HG03025 (cell line): ENCODE measurements at regions not wholly inside any gene's neighbourhood (a gene's known extent, or its start where the extent isn't known, plus 50 kb on each side); places are given as distances from the start of the nearest gene placed in this dataset.
"Not testable (repeated sequence)": the region's sequence is repeated elsewhere in the genome, so short reads cannot be mapped to it uniquely, and the experiment has no call there.

Source experiments
- ATAC-seq: cut with Tn5 transposase; IDR thresholded peaks from one replicate; pipeline ENCODE4 v1.9.1; 2021; ENCODE audit warnings: mild to moderate bottlenecking, moderate library complexity; ENCODE audit not compliant: unreplicated experiment, low FRiP score

DNA sequence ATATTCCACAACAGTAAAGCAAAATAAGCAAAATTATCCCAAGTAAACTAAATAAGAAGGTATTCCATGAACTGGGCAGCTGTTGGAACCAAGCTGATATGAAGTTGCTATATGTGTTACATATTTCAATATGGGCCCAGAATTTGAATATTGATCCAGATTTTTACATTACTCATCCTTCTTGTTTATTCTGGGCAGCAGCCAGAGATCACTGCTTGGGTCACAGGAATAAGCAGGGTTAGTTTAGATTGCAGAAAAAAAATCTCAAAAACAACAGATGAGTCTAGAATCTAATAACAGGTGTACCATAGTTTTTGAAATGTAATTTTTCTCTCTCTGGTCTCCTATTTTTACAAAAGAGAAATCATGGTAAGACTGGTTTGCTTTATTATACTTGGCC lies 171.5 kb upstream of the NAMPT start:
- no peak for ATAC-seq

DNA sequence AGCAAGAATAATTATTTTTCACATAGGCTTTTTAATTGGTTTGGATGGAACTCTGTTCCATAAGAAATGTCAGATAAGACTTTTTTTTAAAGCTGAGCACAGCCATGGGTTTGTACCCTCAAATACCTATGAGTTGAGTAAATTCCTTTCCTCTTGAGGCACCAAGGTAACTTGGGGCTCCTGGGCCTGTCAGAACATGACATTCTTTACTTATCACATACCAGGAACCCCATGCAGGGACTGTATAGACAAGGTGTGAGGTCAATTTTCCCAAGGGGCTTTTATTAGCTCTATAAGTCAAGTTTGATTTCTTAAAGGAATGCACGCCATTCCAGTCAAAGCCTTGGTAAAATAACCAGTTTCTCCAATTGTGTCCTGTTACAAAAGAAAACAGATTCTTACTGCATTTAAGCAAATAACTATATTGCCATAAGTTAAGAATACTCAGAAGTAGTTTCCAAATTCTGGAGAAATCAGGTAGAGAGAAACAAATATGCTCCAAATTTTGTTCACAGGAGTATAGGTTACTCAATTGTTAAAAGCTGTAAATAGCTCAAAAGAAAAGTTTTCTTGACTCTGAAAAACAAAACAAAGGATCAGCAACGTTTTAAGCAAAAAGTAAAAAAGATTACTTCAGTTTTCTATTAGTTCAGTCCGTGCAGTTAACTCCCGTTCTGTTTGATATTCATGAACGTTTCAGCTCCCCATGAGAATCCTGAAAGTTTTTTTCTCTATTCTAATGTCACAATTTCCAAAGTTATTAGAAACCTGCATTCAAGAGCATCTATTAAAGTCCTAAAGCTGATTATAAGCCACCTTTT lies 167.5 kb upstream of the NAMPT start:
- no peak for ATAC-seq

DNA sequence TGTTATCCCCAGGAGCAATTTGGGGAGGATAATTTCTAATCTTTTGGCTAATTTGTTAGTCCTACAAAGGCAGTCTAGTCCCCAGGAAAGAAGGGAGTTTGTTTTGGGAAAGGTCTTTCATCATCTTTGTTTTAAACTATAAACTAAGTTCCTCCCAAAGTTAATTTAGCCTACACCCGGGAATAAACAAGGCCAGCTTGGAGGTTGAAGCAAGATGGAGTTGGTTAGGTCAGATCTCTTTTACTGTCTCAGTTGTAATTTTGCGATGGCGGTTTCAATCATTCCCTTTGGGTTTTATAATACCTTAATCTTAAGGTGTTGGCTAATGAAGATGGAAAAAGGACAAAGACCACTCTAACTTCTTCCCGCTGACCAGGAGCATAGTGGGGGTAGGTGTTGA lies 166.4 kb upstream of the NAMPT start:
- no peak for ATAC-seq

DNA sequence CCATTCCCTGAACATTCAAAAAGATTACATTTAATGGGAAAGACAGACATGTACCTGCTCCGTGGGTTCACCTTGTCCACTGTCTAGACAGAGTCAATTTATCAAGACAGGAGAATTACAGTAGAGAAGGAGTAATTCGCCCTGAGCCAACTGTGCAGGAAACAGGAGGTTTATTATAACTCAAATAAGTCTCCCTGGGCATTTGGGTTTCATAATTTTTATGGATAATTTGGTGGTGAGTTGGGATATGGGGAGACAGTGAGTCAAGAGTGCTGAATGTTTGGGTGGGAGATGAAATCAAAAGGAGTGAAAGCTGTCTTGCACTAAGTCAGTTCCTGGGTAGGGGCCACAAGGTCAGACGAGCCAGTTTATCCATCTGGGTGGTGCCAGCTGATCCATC lies 165.9 kb upstream of the NAMPT start:
- no peak for ATAC-seq

DNA sequence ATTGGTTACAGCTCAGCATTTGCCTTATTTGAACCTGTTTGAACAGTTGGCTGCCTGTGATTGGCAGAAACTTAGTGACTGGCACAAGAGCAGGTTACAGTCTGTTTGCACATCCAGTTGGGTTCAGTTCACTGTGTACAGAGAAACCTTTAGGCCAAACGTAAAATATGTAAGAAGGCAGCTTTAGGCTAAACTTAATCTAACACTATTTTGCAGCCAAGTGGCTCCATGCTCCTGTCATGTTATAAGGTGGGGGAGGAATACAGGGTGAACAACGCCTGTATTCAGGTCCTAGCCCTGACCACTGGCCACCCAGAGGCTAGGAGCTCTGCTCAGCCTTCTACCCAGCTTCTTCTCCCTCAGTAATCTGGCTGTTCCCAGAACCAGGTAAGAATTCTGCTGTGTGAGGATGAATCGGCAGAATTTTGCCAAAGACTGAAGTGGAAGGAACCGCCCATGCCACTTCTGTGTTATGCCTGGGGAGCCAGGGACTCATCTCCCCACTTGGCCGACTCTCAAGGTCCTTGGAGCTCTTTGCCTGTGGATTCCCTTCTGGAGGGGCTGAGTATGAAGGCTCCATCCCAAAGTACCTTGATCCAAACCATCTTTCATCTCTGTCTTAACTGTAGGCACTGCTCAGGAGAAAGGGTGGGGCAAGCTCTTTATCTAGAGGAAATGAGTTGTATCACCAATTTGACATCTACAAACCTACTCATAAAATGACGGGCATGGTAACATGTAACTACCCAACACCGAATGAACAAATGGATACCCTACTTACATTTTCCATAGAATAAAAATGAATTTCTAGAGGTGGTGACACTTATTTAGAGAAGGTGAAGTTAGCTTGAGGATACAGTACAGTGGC lies 164.4 kb upstream of the NAMPT start:
- no peak for ATAC-seq

DNA sequence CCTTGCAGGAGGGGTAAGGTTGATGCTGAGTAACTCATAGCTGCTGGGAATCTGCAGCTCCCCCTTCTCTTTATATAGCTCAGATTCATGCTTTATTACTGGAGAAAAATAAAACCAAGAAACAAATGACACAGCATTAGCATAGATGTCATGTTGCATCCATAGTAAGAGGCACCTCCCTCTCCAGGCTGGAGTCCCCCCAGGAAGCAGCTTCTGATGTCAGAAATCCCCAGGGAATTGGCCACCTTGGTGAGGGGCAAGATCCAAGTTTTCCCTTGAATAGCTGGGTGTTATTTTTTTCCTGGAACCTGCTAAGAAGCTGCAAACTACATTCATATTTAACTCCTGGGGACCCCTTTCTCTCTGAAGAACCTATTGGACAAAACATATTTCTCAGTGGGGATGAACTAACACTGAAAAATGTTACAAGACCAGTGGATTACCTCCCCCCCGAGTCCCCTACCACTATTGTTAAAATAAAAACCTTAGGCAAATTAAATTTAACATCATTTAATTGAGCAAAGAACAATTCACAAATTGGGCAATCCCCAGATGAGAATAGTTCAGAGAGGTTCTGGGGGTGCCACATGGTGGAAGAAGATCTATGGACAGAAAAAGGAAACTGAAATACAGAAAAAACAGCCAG lies 163.7 kb upstream of the NAMPT start:
- no peak for ATAC-seq

DNA sequence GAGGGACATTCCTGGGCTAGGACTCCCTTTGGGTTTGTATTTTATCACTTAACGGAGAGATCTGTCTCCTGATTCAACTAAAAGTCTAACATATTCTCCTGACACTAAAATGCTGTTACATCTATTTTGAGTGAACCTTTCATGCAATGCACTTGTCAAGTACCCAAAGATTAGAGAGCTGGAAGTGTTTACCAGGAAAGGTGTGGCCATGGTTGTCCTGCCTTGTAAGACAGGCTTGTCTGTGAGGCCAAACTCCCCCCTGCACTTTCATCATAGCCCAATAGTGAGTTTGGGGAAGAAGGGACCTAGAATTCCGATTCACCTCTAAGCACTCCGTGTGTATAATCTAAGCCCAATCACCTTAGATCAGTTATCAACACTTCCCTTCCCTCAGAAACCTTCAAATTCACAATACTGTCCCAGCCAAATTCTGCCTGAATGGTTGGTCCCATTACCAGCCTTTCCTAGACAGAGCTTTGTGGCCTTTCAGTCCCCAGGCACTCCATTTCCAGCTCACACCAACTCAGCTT lies 162.6 kb upstream of the NAMPT start:
- ATAC-seq = no peak

DNA sequence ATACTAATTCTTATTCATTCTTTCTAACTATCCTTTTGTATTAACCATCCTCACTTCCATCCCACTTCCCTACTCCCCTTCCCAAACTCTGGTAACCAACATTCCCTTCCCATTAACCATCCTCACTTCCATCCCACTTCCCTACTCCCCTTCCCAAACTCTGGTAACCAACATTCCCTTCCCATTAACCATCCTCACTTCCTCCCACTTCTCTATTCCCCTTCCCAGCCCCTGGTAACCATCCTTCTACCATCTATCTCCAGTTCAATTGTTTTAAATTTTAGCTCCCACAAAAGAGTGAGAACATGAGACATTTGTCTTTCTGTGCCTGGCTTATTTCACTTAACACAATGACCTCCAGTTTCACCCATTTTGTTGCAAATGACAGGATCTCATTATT lies 160.6 kb upstream of the NAMPT start:
- not testable (repeated sequence) for ATAC-seq

DNA sequence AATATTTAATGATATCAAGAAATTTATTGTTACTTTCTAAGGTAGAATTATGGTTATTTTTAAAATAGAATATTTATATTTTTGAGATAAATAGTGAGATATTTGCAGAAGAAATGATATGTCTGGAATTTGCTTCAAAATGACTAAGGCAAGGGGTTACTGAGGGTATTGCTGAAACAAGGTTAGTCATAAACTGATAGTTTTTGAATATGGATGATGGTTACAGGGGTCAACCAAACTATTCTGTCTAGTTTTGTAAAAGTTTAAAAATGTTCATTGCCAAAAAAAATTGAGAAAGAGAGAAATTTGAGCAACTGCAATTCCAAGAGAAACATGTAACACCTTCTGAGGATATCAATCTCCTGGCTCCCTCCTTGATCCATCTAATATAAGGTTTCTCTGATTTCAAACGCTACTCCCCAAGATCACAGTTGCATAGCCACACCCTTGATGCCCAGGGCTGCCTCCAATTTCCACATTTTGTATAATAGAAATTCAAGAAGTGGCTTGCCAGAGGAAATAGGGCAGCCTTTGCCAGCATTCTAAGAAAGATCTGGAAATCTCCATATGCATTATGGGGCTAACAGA lies 159.4 kb upstream of the NAMPT start:
- no peak for ATAC-seq

DNA sequence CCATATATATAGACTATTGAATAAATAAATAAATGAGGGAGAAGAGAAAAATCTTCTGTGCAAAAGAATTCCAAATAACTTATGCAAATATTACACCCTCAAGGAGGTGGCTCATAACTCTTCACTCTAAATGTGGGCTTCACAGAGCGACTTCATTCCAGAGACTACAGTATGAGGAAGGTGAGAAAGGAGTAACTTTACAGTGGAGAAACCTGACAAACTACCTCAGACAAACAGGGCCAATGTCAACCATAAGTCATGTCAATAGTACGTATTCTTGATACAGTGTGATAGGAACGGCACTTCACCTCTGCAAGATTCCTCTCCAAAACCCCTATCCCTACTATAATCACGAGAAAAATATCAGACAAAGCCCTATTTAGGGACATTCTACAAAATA lies 158.4 kb upstream of the NAMPT start:
- no peak for ATAC-seq

DNA sequence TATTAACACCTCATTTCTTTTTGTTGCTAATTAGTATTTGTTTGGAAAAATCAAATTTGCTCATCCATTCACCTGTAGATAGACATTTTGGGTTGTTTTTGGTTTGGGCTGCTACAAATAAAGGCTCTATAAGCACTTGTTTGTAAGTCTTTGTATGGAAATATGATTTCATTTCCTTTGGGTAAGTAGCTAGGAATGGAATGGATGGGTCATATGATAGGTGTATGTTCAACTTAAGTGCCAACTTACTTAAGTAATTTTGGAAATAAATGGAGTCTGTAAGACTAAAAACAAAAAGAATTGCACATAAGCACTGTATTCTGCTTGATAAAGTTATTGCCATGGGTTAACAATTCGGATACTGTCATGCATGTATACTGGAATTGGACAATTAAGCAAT lies 157.7 kb upstream of the NAMPT start:
- no peak for ATAC-seq

DNA sequence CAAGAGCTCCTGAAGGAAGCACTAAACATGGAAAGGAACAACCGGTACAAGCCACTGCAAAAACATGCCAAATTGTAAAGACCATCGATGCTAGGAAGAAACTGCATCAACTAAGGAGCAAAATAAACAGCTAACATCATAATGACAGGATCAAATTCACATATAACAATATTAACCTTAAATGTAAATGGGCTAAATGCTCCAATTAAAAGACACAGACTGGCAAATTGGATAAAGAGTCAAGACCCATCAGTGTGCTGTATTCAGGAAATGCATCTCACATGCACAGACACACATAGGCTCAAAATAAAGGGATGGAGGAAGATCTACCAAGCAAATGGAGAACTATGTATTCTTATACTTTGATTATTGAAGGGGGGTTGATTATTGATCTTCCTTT lies 156.6 kb upstream of the NAMPT start:
- not testable (repeated sequence) for ATAC-seq

DNA sequence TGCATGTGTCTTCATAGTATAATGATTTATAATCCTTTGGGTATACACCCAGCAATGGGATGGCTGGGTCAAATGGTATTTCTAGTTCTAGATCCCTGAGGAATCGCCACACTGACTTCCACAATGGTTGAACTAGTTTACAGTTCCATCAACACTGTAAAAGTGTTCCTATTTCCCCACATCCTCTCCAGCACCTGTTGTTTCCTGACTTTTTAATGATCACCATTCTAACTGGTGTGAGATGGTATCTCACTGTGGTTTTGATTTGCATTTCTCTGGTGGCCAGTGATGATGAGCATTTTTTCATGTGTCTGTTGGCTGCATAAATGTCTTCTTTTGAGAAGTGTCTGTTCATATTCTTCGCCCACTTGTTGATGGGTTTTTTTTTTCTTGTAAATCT lies 152.2 kb upstream of the NAMPT start:
- ATAC-seq = not testable (repeated sequence)

DNA sequence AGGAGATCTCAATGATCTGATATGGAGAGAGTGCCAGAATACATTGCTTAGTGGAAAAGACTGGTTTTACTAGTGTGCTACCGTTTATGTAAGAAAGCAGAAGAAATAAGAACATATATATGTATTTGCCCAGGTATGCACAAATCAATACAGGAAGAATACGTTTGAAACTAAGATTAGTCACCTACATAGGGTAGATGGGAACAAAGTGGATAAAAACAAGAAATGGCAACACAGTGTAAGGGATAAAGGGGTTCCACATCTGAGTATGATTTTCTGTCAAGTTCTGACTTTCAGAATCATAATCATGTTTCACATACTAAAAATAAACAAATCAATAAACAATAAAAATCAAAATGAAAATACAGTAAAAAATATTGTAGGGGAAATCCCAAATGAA lies 148.6 kb upstream of the NAMPT start:
- ATAC-seq = no peak

DNA sequence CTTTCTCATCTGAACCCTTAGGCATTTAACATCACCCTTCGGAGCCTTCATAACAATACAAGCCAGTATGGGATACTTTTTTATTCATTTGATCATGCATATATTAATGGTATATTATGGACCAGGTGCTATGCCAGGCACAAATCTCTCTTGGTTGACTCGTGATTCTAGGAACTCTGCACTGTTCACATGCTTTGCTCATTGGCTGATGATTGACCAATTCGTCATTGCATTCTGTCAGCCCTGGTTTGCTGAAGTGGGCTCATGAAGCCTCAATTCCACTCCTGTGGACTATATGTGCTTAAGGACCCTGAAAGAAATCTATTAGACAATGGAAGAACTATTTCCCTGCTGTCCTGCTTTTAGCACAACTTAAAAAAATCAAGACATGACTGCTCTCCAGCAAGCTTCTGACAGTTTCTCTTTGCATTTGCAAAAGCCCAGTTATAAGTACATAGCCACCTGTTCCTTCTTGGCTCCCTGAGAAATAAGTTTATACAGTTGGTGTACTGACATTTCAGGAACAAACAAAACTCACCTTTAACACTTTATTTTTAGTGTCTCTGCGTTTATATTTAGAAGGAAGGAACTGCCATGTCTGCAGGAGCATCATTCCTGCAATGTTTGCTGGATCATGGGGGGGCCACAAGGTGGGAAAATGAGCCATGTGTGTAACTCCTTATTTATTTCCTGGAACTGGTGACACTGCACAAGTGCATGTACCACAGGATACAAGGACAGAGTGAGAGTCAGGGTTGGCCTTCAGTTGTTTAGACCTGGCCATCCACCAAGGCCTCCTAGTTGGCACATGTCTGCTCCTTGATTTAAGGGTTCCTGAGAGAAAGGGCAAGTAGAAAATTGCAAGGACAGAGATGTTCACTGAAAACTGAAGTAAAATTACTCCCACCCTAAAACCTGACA lies 146.0 kb upstream of the NAMPT start:
- no peak for ATAC-seq

DNA sequence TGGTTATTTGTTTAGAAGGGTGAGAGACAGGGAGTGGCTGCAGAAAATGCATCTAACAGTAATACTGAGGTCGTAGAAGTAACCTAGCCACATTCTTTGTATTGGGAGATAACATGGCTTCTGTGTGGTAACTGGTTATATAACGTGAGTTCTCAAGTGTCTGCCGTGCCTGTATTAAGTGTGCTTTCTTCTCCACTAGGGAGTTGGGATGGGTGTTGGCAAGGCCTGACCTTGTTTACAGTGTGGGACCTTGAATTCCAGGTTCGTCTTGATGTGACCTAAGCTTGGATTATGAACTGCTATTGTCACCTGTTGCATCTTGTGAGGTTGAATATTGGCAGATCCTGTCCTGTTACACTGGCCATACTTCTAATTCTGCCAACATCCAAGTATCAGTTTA lies 145.3 kb upstream of the NAMPT start:
- no peak for ATAC-seq

DNA sequence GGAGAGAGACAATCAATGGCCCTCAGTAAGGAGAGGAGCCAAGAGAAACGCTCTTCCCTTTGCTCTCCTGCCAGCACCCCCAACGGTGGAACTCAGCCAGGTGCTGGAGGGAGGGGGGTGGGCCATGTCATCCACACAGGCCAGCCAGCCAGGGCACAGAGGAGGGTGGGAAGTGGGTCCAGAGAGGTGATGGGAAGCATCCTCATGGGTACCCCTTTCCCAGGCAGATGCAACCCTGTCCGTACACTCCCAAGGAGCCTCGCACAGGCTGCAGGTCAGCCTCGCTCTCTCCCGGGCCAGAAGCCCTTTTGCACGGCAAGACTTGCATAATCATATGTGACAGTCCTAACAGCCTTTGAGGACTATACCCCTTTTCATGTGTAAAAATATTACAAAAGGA lies 142.0 kb upstream of the NAMPT start:
- ATAC-seq = no peak

DNA sequence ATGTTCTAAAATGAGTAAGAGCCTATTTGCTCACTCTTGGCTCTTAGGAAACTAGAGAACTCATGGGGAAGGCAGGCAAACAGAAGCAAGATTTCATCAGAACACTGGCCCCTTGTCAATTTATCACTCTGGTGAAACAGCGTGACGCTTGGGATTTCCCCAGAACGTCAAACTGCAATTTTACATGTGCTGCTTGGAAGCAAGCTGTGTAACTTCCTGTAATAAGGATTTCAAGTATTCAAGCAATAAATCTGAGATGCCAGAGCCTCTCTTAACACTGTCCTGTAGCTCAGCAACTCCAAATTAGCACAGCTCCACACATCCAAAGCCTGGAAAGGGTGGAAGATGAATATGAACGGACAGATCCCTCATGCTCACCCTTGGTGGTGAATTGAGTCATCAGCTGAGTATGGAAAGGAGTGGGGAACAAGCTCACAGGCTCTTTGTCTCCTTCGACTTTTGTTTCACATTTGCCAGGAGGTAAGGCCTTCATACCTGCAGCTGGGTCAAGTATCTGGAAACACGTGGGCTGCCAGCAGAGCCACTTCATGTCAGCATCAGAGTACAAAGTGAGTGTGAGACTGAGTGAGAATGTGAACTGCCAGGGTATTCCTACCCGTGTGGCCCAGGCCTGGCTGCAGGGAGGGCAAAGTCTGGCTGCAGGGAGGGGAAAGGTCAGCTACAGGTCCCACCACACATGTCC lies 140.4 kb upstream of the NAMPT start:
- ATAC-seq = peak; percentile 78

DNA sequence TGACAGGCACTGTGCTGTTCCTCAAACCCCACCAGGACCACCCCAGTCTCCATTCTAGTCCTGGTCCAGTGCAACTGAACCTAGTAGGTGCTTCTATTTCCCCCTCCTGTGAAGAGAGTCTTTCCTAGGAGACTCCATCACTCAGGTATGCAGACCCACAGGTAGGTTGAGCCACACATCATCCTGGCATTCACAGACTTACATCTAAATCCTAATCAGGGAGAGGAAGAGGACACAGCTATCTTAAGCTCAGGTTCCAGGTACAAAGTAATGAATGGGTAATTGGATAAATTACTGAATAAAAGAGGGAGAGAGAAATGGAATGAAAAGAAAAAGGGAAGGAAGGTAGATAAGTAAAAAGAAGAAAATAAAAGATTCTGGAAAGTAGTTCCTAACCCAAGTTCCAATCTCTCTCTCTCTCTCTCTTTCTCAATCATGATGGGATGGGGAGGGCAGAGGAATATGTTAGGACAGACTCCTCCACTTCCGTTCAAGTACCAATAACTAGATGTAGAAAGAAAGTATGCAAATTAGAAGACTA lies 139.8 kb upstream of the NAMPT start:
- no peak for ATAC-seq
